ENCODE measurements at regions not wholly inside any gene's neighbourhood (a gene's known extent, or its start where the extent isn't known, plus 50 kb on each side); places are given as distances from the start of the nearest gene placed in this dataset.

DNA sequence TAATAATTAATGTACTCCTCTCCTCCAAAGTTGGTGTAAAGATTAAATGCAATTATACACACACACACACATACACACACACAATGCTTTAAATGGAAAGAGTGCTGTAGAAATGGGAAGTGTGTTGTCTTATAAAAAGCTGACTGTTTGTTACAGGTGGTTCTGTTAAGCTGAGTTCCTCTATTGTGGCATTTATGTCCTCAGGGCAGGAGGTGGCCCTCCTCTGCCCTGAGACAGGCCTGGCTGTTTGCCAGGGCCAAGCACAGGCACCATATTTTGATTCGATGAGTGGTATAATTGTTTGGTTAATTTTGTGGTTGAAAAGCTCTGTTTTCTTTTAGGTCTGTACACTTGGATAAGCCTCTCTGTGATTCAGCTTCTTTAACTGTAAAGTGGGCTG is 573.9 kb downstream of the KIF4B start:
- no peak for DNase-seq (ENCODE audit: extremely low read depth in 1 of 4, low spot score in 3 of 4)
- Histone ChIP-seq H3K4me1 (replicated peaks in 1 of 2; ENCODE audit: control insufficient read depth in 2 of 2, insufficient read depth in 2 of 2, low read length in 2 of 2) (no peaks in the 10 kb centered on the region; a peak in 1 of 5 replicates), H3K9me3 (replicated peaks; ENCODE audit: control insufficient read depth, insufficient read depth, low read depth, low read length) (no peaks in the 10 kb centered on the region; the same call in 1 of the 2 replicates), H3K36me3 (ENCODE audit: control insufficient read depth, insufficient read depth, low read length) (no peaks in the 10 kb centered on the region), H4K20me1 (replicated peaks; ENCODE audit: control insufficient read depth, insufficient read depth, low read length) (no peaks in the 10 kb centered on the region), H3K9me1 (ENCODE audit: control insufficient read depth, insufficient read depth, low read length) (no peaks in the 10 kb centered on the region), H3K79me2 (ENCODE audit: control insufficient read depth, insufficient read depth, low read length) (no peaks in the 10 kb centered on the region), H3K27me3 (ENCODE audit: control insufficient read depth in 2 of 2, insufficient read depth in 2 of 2, low read length in 2 of 2) (no peaks in the 10 kb centered on the region), H3K27ac (ENCODE audit: extremely low read depth, low read depth, low read length) (no peak overlapping the region), H3K4me2 (ENCODE audit: insufficient read depth, low read length) (no peak overlapping the region), H2AFZ (ENCODE audit: low read depth, low read length) (no peak overlapping the region), H3K4me3 (no peak overlapping the region), H3K9ac (ENCODE audit: insufficient read depth in 1 of 2, low read depth in 2 of 2, low read length in 2 of 2) (no peak overlapping the region)
- no TSS peak for BruUV-seq (replicated peaks)
- no peak for FAIRE-seq
- 0% methylated on average over 1 of the region's 1 CpG for WGBS (ENCODE audit: insufficient coverage, low coverage, missing lambda C conversion rate)
- no peak for ATAC-seq
- intact Hi-C loops (cut with micrococcal nuclease) = no loop called here
- in situ Hi-C loops (cut with MboI) = no loop called here
- ChIA-PET POLR2A (no interaction called here), CTCF (ENCODE audit: low intra/inter-chr PET ratio) (no interaction called here)
- TF ChIP-seq, protein P1, sequence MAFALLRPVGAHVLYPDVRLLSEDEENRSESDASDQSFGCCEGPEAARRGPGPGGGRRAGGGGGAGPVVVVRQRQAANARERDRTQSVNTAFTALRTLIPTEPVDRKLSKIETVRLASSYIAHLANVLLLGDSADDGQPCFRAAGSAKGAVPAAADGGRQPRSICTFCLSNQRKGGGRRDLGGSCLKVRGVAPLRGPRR (CRISPR knock-in tag; IDR thresholded peaks at IDR 0.05) = no peak
- TF ChIP-seq CHD2 (IDR thresholded peaks at IDR 0.05; ENCODE audit: low read depth, low read length) = no peak
- TF ChIP-seq RBM25 (IDR thresholded peaks at IDR 0.05; ENCODE audit: low read depth, low read length, severe bottlenecking) = no peak
- no peak for TF ChIP-seq MTA3 (IDR thresholded peaks at IDR 0.05; ENCODE audit: borderline replicate concordance)
- TF ChIP-seq TOE1 (IDR thresholded peaks at IDR 0.05; ENCODE audit: borderline replicate concordance) = no peak
- no peak for TF ChIP-seq TOE1 (CRISPR knock-in tag; IDR thresholded peaks at IDR 0.05; ENCODE audit: borderline replicate concordance, low read depth)
- no peak for TF ChIP-seq ESRRB (CRISPR knock-in tag; IDR thresholded peaks at IDR 0.05; ENCODE audit: borderline replicate concordance)
- TF ChIP-seq CREM (IDR thresholded peaks at IDR 0.05; ENCODE audit: low read depth) = no peak
- TF ChIP-seq, protein P2, sequence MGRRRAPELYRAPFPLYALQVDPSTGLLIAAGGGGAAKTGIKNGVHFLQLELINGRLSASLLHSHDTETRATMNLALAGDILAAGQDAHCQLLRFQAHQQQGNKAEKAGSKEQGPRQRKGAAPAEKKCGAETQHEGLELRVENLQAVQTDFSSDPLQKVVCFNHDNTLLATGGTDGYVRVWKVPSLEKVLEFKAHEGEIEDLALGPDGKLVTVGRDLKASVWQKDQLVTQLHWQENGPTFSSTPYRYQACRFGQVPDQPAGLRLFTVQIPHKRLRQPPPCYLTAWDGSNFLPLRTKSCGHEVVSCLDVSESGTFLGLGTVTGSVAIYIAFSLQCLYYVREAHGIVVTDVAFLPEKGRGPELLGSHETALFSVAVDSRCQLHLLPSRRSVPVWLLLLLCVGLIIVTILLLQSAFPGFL (CRISPR knock-in tag; IDR thresholded peaks at IDR 0.05) = no peak
- no peak for TF ChIP-seq FOXK2 (conservative IDR thresholded peaks at IDR 0.05 in 1 of 2, IDR thresholded peaks at IDR 0.05 in 1 of 2; ENCODE audit: low read depth in 2 of 2)
- TF ChIP-seq ZBTB17 (CRISPR knock-in tag; IDR thresholded peaks at IDR 0.05) = no peak
- TF ChIP-seq, protein P3, sequence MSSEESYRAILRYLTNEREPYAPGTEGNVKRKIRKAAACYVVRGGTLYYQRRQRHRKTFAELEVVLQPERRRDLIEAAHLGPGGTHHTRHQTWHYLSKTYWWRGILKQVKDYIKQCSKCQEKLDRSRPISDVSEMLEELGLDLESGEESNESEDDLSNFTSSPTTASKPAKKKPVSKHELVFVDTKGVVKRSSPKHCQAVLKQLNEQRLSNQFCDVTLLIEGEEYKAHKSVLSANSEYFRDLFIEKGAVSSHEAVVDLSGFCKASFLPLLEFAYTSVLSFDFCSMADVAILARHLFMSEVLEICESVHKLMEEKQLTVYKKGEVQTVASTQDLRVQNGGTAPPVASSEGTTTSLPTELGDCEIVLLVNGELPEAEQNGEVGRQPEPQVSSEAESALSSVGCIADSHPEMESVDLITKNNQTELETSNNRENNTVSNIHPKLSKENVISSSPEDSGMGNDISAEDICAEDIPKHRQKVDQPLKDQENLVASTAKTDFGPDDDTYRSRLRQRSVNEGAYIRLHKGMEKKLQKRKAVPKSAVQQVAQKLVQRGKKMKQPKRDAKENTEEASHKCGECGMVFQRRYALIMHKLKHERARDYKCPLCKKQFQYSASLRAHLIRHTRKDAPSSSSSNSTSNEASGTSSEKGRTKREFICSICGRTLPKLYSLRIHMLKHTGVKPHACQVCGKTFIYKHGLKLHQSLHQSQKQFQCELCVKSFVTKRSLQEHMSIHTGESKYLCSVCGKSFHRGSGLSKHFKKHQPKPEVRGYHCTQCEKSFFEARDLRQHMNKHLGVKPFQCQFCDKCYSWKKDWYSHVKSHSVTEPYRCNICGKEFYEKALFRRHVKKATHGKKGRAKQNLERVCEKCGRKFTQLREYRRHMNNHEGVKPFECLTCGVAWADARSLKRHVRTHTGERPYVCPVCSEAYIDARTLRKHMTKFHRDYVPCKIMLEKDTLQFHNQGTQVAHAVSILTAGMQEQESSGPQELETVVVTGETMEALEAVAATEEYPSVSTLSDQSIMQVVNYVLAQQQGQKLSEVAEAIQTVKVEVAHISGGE (CRISPR knock-in tag; IDR thresholded peaks at IDR 0.05) = no peak
- TF ChIP-seq, protein P4, sequence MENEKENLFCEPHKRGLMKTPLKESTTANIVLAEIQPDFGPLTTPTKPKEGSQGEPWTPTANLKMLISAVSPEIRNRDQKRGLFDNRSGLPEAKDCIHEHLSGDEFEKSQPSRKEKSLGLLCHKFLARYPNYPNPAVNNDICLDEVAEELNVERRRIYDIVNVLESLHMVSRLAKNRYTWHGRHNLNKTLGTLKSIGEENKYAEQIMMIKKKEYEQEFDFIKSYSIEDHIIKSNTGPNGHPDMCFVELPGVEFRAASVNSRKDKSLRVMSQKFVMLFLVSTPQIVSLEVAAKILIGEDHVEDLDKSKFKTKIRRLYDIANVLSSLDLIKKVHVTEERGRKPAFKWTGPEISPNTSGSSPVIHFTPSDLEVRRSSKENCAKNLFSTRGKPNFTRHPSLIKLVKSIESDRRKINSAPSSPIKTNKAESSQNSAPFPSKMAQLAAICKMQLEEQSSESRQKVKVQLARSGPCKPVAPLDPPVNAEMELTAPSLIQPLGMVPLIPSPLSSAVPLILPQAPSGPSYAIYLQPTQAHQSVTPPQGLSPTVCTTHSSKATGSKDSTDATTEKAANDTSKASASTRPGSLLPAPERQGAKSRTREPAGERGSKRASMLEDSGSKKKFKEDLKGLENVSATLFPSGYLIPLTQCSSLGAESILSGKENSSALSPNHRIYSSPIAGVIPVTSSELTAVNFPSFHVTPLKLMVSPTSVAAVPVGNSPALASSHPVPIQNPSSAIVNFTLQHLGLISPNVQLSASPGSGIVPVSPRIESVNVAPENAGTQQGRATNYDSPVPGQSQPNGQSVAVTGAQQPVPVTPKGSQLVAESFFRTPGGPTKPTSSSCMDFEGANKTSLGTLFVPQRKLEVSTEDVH (IDR thresholded peaks at IDR 0.05; ENCODE audit: low read depth, partially characterized antibody) = no peak
